DND-41 (cell line): ENCODE measurements at regions not wholly inside any gene's neighbourhood (a gene's known extent, or its start where the extent isn't known, plus 50 kb on each side); places are given as distances from the start of the nearest gene placed in this dataset.
"Not testable (repeated sequence)": the region's sequence is repeated elsewhere in the genome, so short reads cannot be mapped to it uniquely, and the experiment has no call there.

ENCODE experiments used
- ATAC-seq: fragments of 200-7000 bp; cut with Tn5 transposase; 3 replicates; pipeline ENCODE4 v1.9.1; 2021; ENCODE audit warnings: low read depth; ENCODE audit not compliant: insufficient read depth
- DNase-seq: peaks from one replicate; pipeline ENCODE4 v3.0.0-alpha.2; 2020
- H2AFZ ChIP-seq: 2 replicates; pipeline ENCODE4 v1.6.0; 2012; ENCODE audit warnings: low read depth, low read length
- H3K27ac ChIP-seq: 2 replicates; pipeline ENCODE4 v1.5.1; 2012; ENCODE audit warnings: low read length, inconsistent platforms
- H3K27me3 ChIP-seq: fragments of 200-600 bp; sonication (generic); 2 replicates; pipeline ENCODE4 v1.6.0; 2012; ENCODE audit warnings: low read length, mild to moderate bottlenecking, inconsistent platforms; ENCODE audit not compliant: insufficient read depth, poor library complexity
- H3K36me3 ChIP-seq: 2 replicates; pipeline ENCODE4 v1.5.1; 2012; ENCODE audit warnings: low read length, inconsistent platforms; ENCODE audit not compliant: insufficient read depth
- H3K4me1 ChIP-seq: 2 replicates; pipeline ENCODE4 v1.5.1; 2012; ENCODE audit warnings: mild to moderate bottlenecking, low read length; ENCODE audit not compliant: insufficient read depth
- H3K4me2 ChIP-seq: 2 replicates; pipeline ENCODE4 v1.6.0; 2012; ENCODE audit warnings: mild to moderate bottlenecking, moderate library complexity, low read length, inconsistent platforms; ENCODE audit not compliant: insufficient read depth
- H3K4me3 ChIP-seq, 2 experiments: fragments of 200-600 bp in 1 of 2; shearing (Covaris generic) in 1 of 2; 2 replicates each; pipeline ENCODE4 v1.5.1; 2012 to 2016; ENCODE audit warnings: inconsistent platforms in 2 of 2, low read length in 2 of 2, mild to moderate bottlenecking in 2 of 2, low read depth in 1 of 2, moderate library complexity in 1 of 2
- H3K79me2 ChIP-seq: 2 replicates; pipeline ENCODE4 v1.6.0; 2012; ENCODE audit warnings: low read length, inconsistent platforms; ENCODE audit not compliant: insufficient read depth
- H3K9ac ChIP-seq: 2 replicates; pipeline ENCODE4 v1.6.0; 2012; ENCODE audit warnings: low read depth, mild to moderate bottlenecking, inconsistent platforms, low read length, moderate library complexity
- H3K9me3 ChIP-seq: 2 replicates; pipeline ENCODE4 v1.5.1; 2012; ENCODE audit warnings: low read length, moderate library complexity, mild to moderate bottlenecking, inconsistent platforms; ENCODE audit not compliant: insufficient read depth, severe bottlenecking
- H4K20me1 ChIP-seq: 2 replicates; pipeline ENCODE4 v1.6.0; 2012; ENCODE audit warnings: low read length; ENCODE audit not compliant: insufficient read depth
- CTCF ChIP-seq: IDR thresholded peaks from 2 replicates; pipeline ENCODE4 v1.5.1; 2012; ENCODE audit warnings: borderline replicate concordance, low read length, moderate library complexity, mild to moderate bottlenecking; ENCODE audit not compliant: poor library complexity, severe bottlenecking; ENCODE audit errors: extremely low read depth
- EZH2 ChIP-seq: IDR thresholded peaks from 3 replicates; pipeline ENCODE4 v1.6.1; 2012; ENCODE audit warnings: borderline replicate concordance, low read depth, mild to moderate bottlenecking, moderate library complexity, low read length, inconsistent platforms; ENCODE audit not compliant: severe bottlenecking

DNA sequence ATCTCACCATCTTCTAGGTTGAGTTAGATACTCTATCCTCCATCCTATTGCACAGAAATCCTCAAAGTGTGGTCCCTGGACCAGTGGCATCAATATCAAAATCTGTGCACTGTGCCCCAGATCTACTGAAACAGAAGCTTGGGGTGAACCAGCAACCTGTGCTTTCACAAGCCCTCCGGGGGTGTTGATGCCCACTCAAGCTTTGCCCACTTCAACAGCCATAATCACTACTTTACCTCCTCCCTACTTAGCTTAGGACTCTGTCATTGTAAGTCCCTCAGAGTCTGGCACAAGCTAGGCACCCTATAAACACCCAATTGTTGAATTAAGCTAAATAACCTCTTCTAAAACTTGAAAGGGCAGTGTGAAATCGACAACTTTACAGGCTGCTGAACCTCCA, 144.2 kb upstream of the SOD1 start:
- no peaks in the 10 kb centered on the region for H3K4me1 ChIP-seq
- no peak for DNase-seq
- no peaks in the 10 kb centered on the region; the same call in 1 of the 2 replicates for H4K20me1 ChIP-seq
- no peak for ATAC-seq
- H3K4me3 ChIP-seq = no peak overlapping the region
- no peak overlapping the region for H3K27ac ChIP-seq
- no peak overlapping the region for H2AFZ ChIP-seq
- H3K36me3 ChIP-seq = no peaks in the 10 kb centered on the region
- H3K9me3 ChIP-seq = no peaks in the 10 kb centered on the region
- H3K9ac ChIP-seq = no peak overlapping the region
- 0 out of 2 replicates have a peak, but pooled peaks cover 4% of the 10 kb centered on the region for H3K79me2 ChIP-seq
- TF ChIP-seq EZH2 (no peak), CTCF (no peak)
- H3K4me2 ChIP-seq = no peak overlapping the region
- H3K27me3 ChIP-seq = no peaks in the 10 kb centered on the region

- DNase-seq = peak; percentile 15
- no peaks in the 10 kb centered on the region for H3K9me3 ChIP-seq
- H4K20me1 ChIP-seq = no peaks in the 10 kb centered on the region; the same call in 1 of the 2 replicates
- H3K4me1 ChIP-seq = no peaks in the 10 kb centered on the region
- peak; percentile 52; the same call in 1 of the 3 replicates for ATAC-seq
- no peak overlapping the region for H3K27ac ChIP-seq
- H3K4me3 ChIP-seq = no peak overlapping the region
- no peak overlapping the region for H2AFZ ChIP-seq
- H3K36me3 ChIP-seq = no peaks in the 10 kb centered on the region
- H3K27me3 ChIP-seq = no peaks in the 10 kb centered on the region
- H3K79me2 ChIP-seq = 0 out of 2 replicates have a peak, but pooled peaks cover 4% of the 10 kb centered on the region
- TF ChIP-seq EZH2 (no peak), CTCF (peak; percentile 53)
- H3K4me2 ChIP-seq = no peak overlapping the region
- H3K9ac ChIP-seq = no peak overlapping the region
Measured at GRCh38 chr21:31514598-31514997, 144.9 kb upstream of the SOD1 start.

GRCh38 chr21:31513541-31513940, 146.0 kb upstream of the SOD1 start:
- H2AFZ ChIP-seq, H3K27ac ChIP-seq, H3K36me3 ChIP-seq, H3K27me3 ChIP-seq, H3K9me3 ChIP-seq, H3K4me3 ChIP-seq, DNase-seq, H4K20me1 ChIP-seq, H3K4me2 ChIP-seq, H3K79me2 ChIP-seq, ATAC-seq, H3K4me1 ChIP-seq, H3K9ac ChIP-seq: not testable (repeated sequence)

GRCh38 chr21:31511999-31512398, 147.5 kb upstream of the SOD1 start:
- not testable (repeated sequence) for H3K9me3 ChIP-seq, H3K9ac ChIP-seq

More at GRCh38 chr21:31511999-31512398, 147.5 kb upstream of the SOD1 start:
- H3K36me3 ChIP-seq, H2AFZ ChIP-seq, H3K27ac ChIP-seq, DNase-seq, H3K27me3 ChIP-seq, H3K4me2 ChIP-seq, H4K20me1 ChIP-seq, ATAC-seq, H3K4me3 ChIP-seq, H3K4me1 ChIP-seq, H3K79me2 ChIP-seq: not testable (repeated sequence)
